ENCODE measurements at regions not wholly inside any gene's neighbourhood (a gene's known extent, or its start where the extent isn't known, plus 50 kb on each side); places are given as distances from the start of the nearest gene placed in this dataset.
"Not testable (repeated sequence)": the region's sequence is repeated elsewhere in the genome, so short reads cannot be mapped to it uniquely, and the experiment has no call there.

DNA sequence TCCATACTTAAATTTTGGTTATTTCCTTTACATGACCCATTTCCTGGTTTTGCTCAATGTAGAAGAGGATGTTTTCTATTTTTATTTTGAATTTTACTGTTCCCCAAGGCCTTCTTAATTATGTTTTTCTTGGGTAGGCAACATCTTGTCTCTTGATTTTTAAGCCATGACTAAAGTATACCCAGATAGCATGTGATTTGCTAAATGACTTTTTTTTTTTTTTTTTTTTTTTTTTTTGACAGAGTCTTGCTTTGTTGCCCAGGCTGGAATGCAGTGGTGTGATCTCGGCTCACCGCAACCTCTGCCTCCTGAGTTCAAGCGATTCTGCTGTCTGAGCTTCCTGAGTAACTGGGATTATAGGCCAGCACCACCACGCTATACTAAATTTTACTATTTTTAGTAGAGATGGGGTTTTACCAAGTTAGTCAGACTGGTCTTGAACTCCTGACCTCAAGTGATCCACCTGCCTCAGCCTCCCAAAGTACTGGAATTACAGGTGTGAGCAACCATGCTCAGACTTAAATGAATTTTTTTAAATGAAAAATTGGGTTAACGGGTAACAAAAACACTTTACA is 198.6 kb upstream of the DAB2 start:
- Histone ChIP-seq H3K36me3 (ENCODE audit: control insufficient read depth in 1 of 2, insufficient read depth in 2 of 2, low read length in 2 of 2) (no peaks in the 10 kb centered on the region), H3K4me1 (ENCODE audit: control insufficient read depth in 1 of 2, insufficient read depth in 2 of 2, low read length in 2 of 2) (peaks cover 6 to 10% of the 10 kb centered on the region in 2 donors), H3K4me3 (ENCODE audit: low read depth in 1 of 2, low read length in 2 of 2) (no peak overlapping the region), H3K27me3 (ENCODE audit: control insufficient read depth in 1 of 2, insufficient read depth in 2 of 2, low read length in 2 of 2) (no peaks in the 10 kb centered on the region), H3K27ac (ENCODE audit: low read depth, low read length) (no peak overlapping the region), H3K9me3 (ENCODE audit: control insufficient read depth in 1 of 2, low read length in 2 of 2) (no peaks in the 10 kb centered on the region), H3K9ac (ENCODE audit: low read depth in 1 of 2, low read length in 2 of 2) (no peak overlapping the region)

DNA sequence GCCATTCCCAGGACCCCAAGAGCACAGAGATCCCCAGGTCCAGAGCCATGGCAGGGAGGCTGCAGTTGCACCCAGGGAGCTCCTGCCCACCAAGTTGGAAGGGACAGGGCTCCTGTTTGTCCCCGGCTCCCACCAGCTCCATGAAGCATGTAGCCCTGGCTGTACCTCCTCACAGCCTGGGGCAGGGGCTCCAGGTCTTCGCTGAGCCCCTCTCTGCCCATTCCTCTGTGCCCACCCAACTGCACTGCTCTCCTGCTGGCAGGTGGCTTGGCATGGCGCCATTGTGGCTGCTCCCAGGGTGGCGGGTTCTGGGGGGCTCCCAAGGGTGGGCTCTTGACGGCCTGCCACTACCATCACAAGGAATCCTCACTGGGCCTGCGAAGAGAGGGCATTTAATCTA is 197.5 kb upstream of the DAB2 start:
- Histone ChIP-seq H3K4me3 (ENCODE audit: low read depth in 1 of 2, low read length in 2 of 2) (no peak overlapping the region), H3K36me3 (ENCODE audit: control insufficient read depth in 1 of 2, insufficient read depth in 2 of 2, low read length in 2 of 2) (no peaks in the 10 kb centered on the region), H3K27ac (ENCODE audit: low read depth, low read length) (no peak overlapping the region), H3K9ac (ENCODE audit: low read depth in 1 of 2, low read length in 2 of 2) (no peak overlapping the region), H3K4me1 (ENCODE audit: control insufficient read depth in 1 of 2, insufficient read depth in 2 of 2, low read length in 2 of 2) (peaks cover 6 to 10% of the 10 kb centered on the region in 2 donors), H3K9me3 (ENCODE audit: control insufficient read depth in 1 of 2, low read length in 2 of 2) (no peaks in the 10 kb centered on the region), H3K27me3 (ENCODE audit: control insufficient read depth in 1 of 2, insufficient read depth in 2 of 2, low read length in 2 of 2) (no peaks in the 10 kb centered on the region)

DNA sequence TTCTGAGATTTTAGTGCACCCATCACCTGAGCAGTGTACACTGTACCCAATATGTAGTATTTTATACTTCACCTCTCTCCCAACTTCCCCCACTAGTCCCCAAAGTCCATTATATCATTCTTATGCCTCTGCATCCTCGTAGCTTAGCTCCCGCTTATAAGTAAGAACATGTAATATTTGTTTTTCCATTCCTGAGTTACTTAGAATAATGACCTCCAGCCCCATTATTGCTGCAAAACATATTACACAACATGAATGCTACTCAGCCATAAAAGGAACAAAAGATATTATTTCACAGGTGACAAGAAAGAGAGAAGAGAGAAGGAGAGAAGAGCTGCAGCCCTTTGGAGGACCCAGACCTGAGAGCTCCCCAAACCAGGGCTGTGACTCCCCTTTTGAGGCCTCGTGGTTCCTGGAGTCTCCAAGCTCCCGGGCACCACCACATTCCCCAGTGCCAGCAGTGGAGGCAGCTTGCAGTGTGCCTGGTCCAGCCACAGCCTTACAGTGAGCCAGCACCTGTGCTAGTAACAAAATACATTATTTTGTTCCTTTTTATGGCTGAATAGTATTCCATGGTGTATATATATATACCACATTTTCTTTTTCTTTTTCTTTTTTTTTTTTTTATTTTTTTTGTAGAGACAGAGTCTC is 194.5 kb upstream of the DAB2 start:
- Histone ChIP-seq H3K9ac (ENCODE audit: low read depth in 1 of 2, low read length in 2 of 2) (no peak overlapping the region), H3K4me3 (ENCODE audit: low read depth in 1 of 2, low read length in 2 of 2) (no peak overlapping the region), H3K27ac (ENCODE audit: low read depth, low read length) (no peak overlapping the region), H3K4me1 (ENCODE audit: control insufficient read depth in 1 of 2, insufficient read depth in 2 of 2, low read length in 2 of 2) (peaks cover 0 to 3% of the 10 kb centered on the region in 2 donors), H3K27me3 (ENCODE audit: control insufficient read depth in 1 of 2, insufficient read depth in 2 of 2, low read length in 2 of 2) (no peaks in the 10 kb centered on the region), H3K9me3 (ENCODE audit: control insufficient read depth in 1 of 2, low read length in 2 of 2) (no peaks in the 10 kb centered on the region), H3K36me3 (ENCODE audit: control insufficient read depth in 1 of 2, insufficient read depth in 2 of 2, low read length in 2 of 2) (no peaks in the 10 kb centered on the region)

- Histone ChIP-seq H3K27ac (ENCODE audit: low read depth, low read length) (no peak overlapping the region), H3K4me3 (ENCODE audit: low read depth in 1 of 2, low read length in 2 of 2) (no peak overlapping the region), H3K27me3 (ENCODE audit: control insufficient read depth in 1 of 2, insufficient read depth in 2 of 2, low read length in 2 of 2) (no peaks in the 10 kb centered on the region), H3K4me1 (ENCODE audit: control insufficient read depth in 1 of 2, insufficient read depth in 2 of 2, low read length in 2 of 2) (no peaks in the 10 kb centered on the region), H3K9me3 (ENCODE audit: control insufficient read depth in 1 of 2, low read length in 2 of 2) (no peaks in the 10 kb centered on the region), H3K9ac (ENCODE audit: low read depth in 1 of 2, low read length in 2 of 2) (no peak overlapping the region), H3K36me3 (ENCODE audit: control insufficient read depth in 1 of 2, insufficient read depth in 2 of 2, low read length in 2 of 2) (no peaks in the 10 kb centered on the region)
These were observed 193.6 kb upstream of the DAB2 start for GRCh38 chr5:39618391-39618790.

DNA sequence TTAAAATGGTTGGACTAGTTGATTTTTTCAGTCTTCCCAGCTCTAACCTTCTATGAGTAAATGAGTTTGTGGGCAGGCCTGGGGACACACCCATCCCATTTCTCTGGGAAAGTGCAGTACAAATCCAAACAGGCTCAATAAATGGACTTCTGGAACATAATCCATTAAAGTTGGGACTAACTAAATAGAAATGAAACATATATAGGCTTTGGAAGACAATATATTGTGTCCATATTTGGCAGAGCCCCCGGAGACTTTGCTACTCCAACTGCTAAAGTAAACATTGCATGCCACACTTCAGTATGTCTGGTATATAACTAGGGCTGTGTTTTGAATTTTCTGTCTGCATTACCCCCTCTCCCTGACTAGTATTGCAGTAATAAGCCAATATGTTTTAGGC is 191.4 kb upstream of the DAB2 start:
- Histone ChIP-seq H3K9me3 (ENCODE audit: control insufficient read depth in 1 of 2, low read length in 2 of 2) (no peaks in the 10 kb centered on the region), H3K27ac (ENCODE audit: low read depth, low read length) (no peak overlapping the region), H3K4me1 (ENCODE audit: control insufficient read depth in 1 of 2, insufficient read depth in 2 of 2, low read length in 2 of 2) (no peaks in the 10 kb centered on the region), H3K4me3 (ENCODE audit: low read depth in 1 of 2, low read length in 2 of 2) (no peak overlapping the region), H3K36me3 (ENCODE audit: control insufficient read depth in 1 of 2, insufficient read depth in 2 of 2, low read length in 2 of 2) (no peaks in the 10 kb centered on the region), H3K9ac (ENCODE audit: low read depth in 1 of 2, low read length in 2 of 2) (no peak overlapping the region), H3K27me3 (ENCODE audit: control insufficient read depth in 1 of 2, insufficient read depth in 2 of 2, low read length in 2 of 2) (no peaks in the 10 kb centered on the region)

- H3K9ac ChIP-seq (ENCODE audit: low read depth in 1 of 2, low read length in 2 of 2); H3K4me3 ChIP-seq (ENCODE audit: low read depth in 1 of 2, low read length in 2 of 2); H3K27ac ChIP-seq (ENCODE audit: low read depth, low read length); H3K36me3 ChIP-seq (ENCODE audit: control insufficient read depth in 1 of 2, insufficient read depth in 2 of 2, low read length in 2 of 2); H3K9me3 ChIP-seq (ENCODE audit: control insufficient read depth in 1 of 2, low read length in 2 of 2); H3K27me3 ChIP-seq (ENCODE audit: control insufficient read depth in 1 of 2, insufficient read depth in 2 of 2, low read length in 2 of 2); H3K4me1 ChIP-seq (ENCODE audit: control insufficient read depth in 1 of 2, insufficient read depth in 2 of 2, low read length in 2 of 2): not testable (repeated sequence)
These were observed 186.3 kb upstream of the DAB2 start for GRCh38 chr5:39611076-39611475.

- H3K27ac ChIP-seq (ENCODE audit: low read depth, low read length): no peak overlapping the region
- no peaks in the 10 kb centered on the region for H3K27me3 ChIP-seq (ENCODE audit: control insufficient read depth in 1 of 2, insufficient read depth in 2 of 2, low read length in 2 of 2)
- no peaks in the 10 kb centered on the region for H3K9me3 ChIP-seq (ENCODE audit: control insufficient read depth in 1 of 2, low read length in 2 of 2)
- no peaks in the 10 kb centered on the region for H3K36me3 ChIP-seq (ENCODE audit: control insufficient read depth in 1 of 2, insufficient read depth in 2 of 2, low read length in 2 of 2)
- no peak overlapping the region for H3K9ac ChIP-seq (ENCODE audit: low read depth in 1 of 2, low read length in 2 of 2)
- H3K4me3 ChIP-seq (ENCODE audit: low read depth in 1 of 2, low read length in 2 of 2): no peak overlapping the region
- H3K4me1 ChIP-seq (ENCODE audit: control insufficient read depth in 1 of 2, insufficient read depth in 2 of 2, low read length in 2 of 2): no peaks in the 10 kb centered on the region
These were observed 183.2 kb upstream of the DAB2 start for GRCh38 chr5:39608024-39608423.

DNA sequence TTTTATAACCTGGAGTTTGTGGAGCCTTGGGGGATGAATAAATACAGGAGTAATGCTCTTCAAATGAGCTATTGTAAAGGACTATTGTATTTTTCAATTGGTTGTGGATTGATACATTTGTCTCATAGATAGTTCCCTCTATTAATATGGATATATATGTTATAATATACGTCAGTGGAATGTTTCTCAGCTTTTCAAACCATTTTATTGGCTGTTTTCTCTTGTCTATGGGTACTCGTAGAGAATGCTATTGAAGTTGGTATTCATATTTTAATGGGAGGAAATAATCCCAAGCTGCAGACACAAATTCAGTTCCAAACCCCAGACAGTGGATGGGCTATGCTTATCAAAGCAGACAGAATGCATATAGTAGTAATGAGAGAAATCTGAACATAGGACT is 181.8 kb upstream of the DAB2 start:
- H3K36me3 ChIP-seq (ENCODE audit: control insufficient read depth in 1 of 2, insufficient read depth in 2 of 2, low read length in 2 of 2): no peaks in the 10 kb centered on the region
- H3K4me3 ChIP-seq (ENCODE audit: low read depth in 1 of 2, low read length in 2 of 2): no peak overlapping the region
- no peak overlapping the region for H3K9ac ChIP-seq (ENCODE audit: low read depth in 1 of 2, low read length in 2 of 2)
- no peaks in the 10 kb centered on the region for H3K27me3 ChIP-seq (ENCODE audit: control insufficient read depth in 1 of 2, insufficient read depth in 2 of 2, low read length in 2 of 2)
- H3K27ac ChIP-seq (ENCODE audit: low read depth, low read length): no peak overlapping the region
- H3K9me3 ChIP-seq (ENCODE audit: control insufficient read depth in 1 of 2, low read length in 2 of 2): no peaks in the 10 kb centered on the region
- H3K4me1 ChIP-seq (ENCODE audit: control insufficient read depth in 1 of 2, insufficient read depth in 2 of 2, low read length in 2 of 2): no peaks in the 10 kb centered on the region

GRCh38 chr5:39605588-39606575 is 181.1 kb upstream of the DAB2 start:
- Histone ChIP-seq H3K9me3 (ENCODE audit: control insufficient read depth in 1 of 2, low read length in 2 of 2) (no peaks in the 10 kb centered on the region), H3K9ac (ENCODE audit: low read depth in 1 of 2, low read length in 2 of 2) (no peak overlapping the region), H3K4me3 (ENCODE audit: low read depth in 1 of 2, low read length in 2 of 2) (no peak overlapping the region), H3K27ac (ENCODE audit: low read depth, low read length) (no peak overlapping the region), H3K36me3 (ENCODE audit: control insufficient read depth in 1 of 2, insufficient read depth in 2 of 2, low read length in 2 of 2) (no peaks in the 10 kb centered on the region), H3K4me1 (ENCODE audit: control insufficient read depth in 1 of 2, insufficient read depth in 2 of 2, low read length in 2 of 2) (no peaks in the 10 kb centered on the region), H3K27me3 (ENCODE audit: control insufficient read depth in 1 of 2, insufficient read depth in 2 of 2, low read length in 2 of 2) (no peaks in the 10 kb centered on the region)

DNA sequence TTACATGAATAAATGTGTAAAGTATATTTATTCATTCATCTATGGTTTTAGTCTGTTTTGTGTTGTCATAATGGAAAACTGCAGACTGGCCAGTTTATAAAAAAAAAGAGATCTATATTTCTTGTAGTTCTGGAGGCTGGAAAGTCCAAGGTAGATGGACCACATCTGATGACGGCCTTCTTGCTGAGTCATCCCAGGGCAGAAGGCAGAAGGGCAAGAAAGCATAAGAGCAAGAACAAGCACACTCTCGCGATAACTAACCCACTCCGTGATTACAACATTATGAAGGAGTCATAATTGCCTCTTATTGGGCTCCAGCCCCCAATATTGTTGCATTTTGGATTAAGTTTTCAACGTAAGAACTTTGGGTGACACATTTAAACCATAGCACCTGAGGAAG is 180.4 kb upstream of the DAB2 start:
- Histone ChIP-seq H3K4me1 (ENCODE audit: control insufficient read depth in 1 of 2, insufficient read depth in 2 of 2, low read length in 2 of 2) (no peaks in the 10 kb centered on the region), H3K9ac (ENCODE audit: low read depth in 1 of 2, low read length in 2 of 2) (no peak overlapping the region), H3K36me3 (ENCODE audit: control insufficient read depth in 1 of 2, insufficient read depth in 2 of 2, low read length in 2 of 2) (no peaks in the 10 kb centered on the region), H3K27ac (ENCODE audit: low read depth, low read length) (no peak overlapping the region), H3K9me3 (ENCODE audit: control insufficient read depth in 1 of 2, low read length in 2 of 2) (no peaks in the 10 kb centered on the region), H3K4me3 (ENCODE audit: low read depth in 1 of 2, low read length in 2 of 2) (no peak overlapping the region), H3K27me3 (ENCODE audit: control insufficient read depth in 1 of 2, insufficient read depth in 2 of 2, low read length in 2 of 2) (no peaks in the 10 kb centered on the region)
